GM12878 (cell line): ENCODE measurements at regions not wholly inside any gene's neighbourhood (a gene's known extent, or its start where the extent isn't known, plus 50 kb on each side); places are given as distances from the start of the nearest gene placed in this dataset.

ENCODE experiments used
- POLR2A ChIP-seq: IDR thresholded peaks from 2 replicates; pipeline ENCODE4 v1.6.1; 2011; ENCODE audit warnings: low read depth, mild to moderate bottlenecking, low read length
- YY1 ChIP-seq: IDR thresholded peaks from 2 replicates; pipeline ENCODE4 v1.6.1; 2011; ENCODE audit warnings: low read depth, mild to moderate bottlenecking, low read length
- ZZZ3 ChIP-seq: IDR thresholded peaks from 2 replicates; pipeline ENCODE4 v1.6.1; 2011; ENCODE audit warnings: low read depth; ENCODE audit not compliant: control insufficient read depth, insufficient read length
- TF ChIP-seq, protein P1 (sequence below): IDR thresholded peaks from 2 replicates; pipeline ENCODE4 v1.6.1; 2011; ENCODE audit warnings: low read depth, low read length, improper control_type of control experiment, borderline replicate concordance
- TF ChIP-seq, protein P2 (sequence below), 3 experiments: IDR thresholded peaks in 2 of 3; conservative IDR thresholded peaks in 1 of 3; 2 replicates each; pipeline ENCODE4 v1.5.1; 2011; ENCODE audit warnings: low read depth in 3 of 3, low read length in 3 of 3, mild to moderate bottlenecking in 3 of 3, control low read depth in 2 of 3, moderate library complexity in 2 of 3, inconsistent platforms in 1 of 3, mixed read lengths in 1 of 3; ENCODE audit not compliant: control insufficient read depth in 2 of 3, insufficient read depth in 1 of 3; ENCODE audit errors: extremely low read depth in 1 of 3

DNA sequence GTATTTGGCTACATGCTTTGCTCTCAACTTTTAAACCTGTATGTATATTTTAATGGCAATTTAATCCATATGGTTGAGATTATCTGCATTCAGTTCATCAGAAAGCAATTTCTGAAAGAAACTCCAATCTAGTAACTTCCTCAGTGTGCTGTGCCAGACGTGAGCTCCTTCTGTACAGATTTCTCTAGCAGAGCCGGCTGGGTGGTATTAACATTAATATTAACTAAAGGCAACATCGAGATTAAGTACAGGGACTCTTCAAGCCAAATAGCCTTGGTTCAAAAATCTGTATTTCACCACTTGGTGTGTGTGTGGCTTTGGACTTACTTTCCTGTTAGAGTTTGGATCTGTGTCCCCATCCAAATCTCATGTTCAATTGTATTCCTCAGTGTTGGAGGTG is 55.5 kb upstream of the NUDT7 start:
- TF ChIP-seq, protein P1, sequence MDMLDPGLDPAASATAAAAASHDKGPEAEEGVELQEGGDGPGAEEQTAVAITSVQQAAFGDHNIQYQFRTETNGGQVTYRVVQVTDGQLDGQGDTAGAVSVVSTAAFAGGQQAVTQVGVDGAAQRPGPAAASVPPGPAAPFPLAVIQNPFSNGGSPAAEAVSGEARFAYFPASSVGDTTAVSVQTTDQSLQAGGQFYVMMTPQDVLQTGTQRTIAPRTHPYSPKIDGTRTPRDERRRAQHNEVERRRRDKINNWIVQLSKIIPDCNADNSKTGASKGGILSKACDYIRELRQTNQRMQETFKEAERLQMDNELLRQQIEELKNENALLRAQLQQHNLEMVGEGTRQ: no peak
- TF ChIP-seq, protein P2, sequence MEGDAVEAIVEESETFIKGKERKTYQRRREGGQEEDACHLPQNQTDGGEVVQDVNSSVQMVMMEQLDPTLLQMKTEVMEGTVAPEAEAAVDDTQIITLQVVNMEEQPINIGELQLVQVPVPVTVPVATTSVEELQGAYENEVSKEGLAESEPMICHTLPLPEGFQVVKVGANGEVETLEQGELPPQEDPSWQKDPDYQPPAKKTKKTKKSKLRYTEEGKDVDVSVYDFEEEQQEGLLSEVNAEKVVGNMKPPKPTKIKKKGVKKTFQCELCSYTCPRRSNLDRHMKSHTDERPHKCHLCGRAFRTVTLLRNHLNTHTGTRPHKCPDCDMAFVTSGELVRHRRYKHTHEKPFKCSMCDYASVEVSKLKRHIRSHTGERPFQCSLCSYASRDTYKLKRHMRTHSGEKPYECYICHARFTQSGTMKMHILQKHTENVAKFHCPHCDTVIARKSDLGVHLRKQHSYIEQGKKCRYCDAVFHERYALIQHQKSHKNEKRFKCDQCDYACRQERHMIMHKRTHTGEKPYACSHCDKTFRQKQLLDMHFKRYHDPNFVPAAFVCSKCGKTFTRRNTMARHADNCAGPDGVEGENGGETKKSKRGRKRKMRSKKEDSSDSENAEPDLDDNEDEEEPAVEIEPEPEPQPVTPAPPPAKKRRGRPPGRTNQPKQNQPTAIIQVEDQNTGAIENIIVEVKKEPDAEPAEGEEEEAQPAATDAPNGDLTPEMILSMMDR (IDR thresholded peaks at IDR 0.05 in 2 of 3, conservative IDR thresholded peaks at IDR 0.05 in 1 of 3; ENCODE audit: control insufficient read depth in 2 of 3, extremely low read depth in 1 of 3, insufficient read depth in 1 of 3, low read depth in 3 of 3, low read length in 3 of 3): no peak
- TF ChIP-seq ZZZ3 (no peak), POLR2A (no peak), YY1 (no peak)
